ENCODE measurements at regions not wholly inside any gene's neighbourhood (a gene's known extent, or its start where the extent isn't known, plus 50 kb on each side); places are given as distances from the start of the nearest gene placed in this dataset.
"Not testable (repeated sequence)": the region's sequence is repeated elsewhere in the genome, so short reads cannot be mapped to it uniquely, and the experiment has no call there.

DNA sequence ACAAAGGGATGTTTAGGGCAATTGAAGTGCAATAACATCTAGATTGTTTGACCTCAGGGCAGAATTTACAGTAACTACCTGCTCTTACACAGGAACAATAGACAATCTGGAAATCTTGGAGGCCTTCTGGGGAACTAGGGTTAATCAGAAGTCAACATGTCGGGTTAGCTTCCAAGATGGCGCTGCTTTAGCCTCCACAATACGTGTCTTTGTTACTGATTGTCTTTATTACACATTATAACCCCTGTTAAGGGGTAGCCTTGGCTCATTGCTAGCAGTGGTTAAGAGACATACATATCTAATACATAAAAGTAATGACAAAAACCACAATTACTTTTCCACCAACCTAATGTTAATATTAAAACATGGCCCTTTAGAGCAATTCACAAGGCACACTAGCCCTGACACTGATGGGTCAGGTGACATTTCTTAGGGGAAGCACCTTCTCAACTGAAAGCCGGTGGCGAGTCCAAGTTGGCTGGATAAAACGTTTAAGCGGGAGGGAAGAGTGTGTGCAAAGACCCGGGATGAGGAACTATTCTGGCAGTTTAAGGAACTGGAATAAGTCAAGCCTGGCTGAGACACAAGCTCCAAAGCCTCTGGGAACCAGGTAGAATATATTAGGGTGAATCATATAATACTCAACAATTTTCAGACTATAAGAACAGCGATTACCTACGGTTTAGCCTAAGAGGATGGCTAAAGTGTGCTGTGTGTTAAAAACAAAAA lies 236.9 kb downstream of the BCAS1 start:
- DNase-seq, result no peak

DNA sequence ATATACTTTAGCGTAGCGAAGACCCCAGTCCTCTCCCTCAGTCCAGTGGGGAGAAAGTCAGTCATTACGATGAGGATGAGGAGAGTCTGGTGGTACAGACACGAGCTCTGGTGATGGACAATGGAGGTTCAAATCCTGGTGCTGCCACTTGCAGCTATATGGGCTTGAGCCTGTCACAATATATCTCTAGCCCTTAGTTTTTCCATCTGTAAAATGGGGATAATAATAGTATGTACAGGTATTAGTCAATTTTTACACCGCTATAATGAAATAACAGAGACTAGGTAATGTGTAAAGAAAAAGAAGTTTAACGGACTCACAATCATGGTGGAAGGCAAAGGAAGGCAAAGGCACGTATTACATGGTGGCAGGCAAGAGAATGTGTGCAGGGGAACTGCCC lies 237.9 kb downstream of the BCAS1 start:
- DNase-seq, result no peak

DNA sequence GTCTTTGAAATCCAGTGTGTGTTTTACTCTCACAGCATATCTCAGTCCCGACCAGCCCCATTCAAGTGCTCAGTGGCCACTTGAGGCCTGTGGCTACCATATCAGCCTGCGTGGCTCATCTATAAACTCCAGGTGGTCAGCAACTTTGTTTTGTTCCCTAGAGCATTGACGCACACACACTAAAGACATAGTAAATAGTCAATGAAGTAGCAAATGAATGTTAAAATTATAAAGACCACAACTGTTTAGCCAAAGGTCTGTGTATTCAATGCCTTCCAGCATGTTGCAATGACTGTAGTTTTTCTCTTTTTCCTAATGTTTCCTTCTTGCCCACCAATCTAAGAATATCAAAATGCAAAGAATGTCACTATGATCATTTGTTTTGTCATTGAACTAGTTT lies 238.2 kb upstream of the ZNF217 start:
- DNase-seq, result no peak

DNA sequence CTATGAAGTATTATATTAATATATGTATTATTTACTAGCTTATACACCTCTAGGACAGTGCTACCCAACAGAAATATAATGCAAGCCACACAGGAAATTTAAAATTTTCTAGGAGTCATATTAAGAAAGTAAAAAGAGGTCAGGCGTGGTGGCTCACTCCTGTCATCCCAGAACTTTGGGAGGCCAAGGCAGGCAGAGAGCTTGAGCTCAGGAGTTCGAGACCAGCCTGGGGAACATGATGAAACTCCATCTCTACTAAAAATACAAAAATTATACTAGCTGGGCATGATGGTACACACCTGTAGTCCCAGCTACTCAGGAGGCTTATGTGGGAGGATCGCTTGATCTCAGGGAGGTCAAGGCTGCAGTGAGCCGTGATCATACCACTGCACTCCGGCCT lies 237.6 kb upstream of the ZNF217 start:
- DNase-seq, result no peak

DNA sequence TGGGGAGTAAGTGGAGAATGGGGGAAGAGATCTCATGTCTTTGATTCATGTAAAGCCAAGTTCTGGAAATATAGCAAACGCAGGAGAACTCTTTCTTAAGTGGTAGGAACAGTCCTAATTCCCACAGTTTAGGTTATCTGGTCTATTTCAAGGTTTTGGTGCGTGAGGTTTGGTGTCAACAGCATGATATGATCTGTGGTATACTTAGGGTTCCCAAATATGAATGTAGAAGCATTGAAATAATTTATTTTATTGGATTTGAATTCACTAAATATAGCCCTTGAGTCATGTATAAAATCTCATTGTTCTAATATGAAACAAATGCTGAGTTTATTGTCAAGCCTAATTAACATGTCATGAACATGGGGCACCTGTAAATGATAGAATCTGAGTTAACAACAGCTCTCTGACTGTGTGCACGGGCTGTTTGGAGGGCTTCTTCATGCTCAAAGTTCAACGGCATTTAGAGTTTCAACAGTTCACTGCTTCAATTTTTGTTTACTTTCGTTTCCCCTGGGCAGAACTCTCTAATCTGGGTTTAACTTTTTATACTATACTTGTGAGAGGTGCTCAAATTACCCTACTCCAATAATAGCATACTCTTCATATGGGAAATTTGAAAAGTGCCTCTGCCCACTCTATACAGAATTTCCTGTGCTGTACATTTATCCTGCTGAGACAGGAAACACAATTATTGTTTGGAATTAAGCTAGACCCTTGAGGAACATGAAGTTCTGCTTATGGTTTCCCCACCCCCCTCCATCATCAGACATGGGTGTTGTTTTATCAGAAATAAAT lies 236.3 kb upstream of the ZNF217 start:
- DNase-seq, result no peak

DNA sequence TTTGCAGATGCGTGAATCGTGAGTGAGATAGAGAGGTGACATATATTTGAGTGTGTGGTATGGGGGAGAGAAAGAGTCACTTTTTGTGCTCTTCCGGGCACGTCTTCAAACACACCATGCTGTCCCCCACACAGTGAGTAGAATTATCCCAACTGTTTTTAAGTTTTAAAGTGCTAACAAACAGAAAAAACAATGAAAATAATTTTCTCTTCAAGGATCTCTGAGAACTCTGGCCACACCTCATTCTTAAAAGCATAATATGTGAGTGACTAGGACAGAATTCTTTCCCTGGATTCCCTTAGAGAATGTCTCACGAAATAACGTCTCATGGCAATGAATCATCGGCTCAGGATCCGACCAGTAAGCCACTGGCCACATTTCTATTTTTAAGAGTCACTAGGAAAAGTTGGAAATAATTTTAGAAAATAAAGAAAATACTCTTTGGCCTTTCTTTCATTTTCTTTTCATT lies 235.7 kb upstream of the ZNF217 start:
- no peak for DNase-seq

DNA sequence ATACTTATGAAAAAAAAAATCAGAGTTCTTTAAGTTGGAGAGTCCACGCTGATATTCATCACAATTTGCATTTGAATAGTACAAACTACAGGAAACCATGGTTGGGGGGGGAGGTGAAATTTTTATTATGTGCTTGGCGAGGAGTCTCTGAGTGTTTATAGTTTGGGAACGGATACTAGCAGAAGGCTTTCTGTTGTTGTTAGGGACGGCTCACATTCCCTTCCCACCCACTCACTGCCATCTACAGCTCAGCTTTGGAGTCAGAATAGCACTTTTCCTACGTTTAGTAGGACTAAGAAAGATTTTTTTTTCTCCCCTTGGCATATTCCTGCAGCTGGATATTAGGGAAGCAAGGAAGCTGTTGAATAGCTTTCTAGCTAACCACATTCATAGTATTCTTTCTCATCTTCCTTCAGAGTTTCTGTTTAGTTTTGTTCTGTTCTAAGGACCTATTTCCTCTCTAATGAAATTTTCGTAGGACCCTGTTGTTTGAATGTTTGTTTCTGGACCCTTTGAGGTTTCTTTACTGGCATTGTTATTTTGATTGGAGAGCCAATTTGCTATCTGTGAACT lies 235.1 kb upstream of the ZNF217 start:
- DNase-seq, result no peak

DNA sequence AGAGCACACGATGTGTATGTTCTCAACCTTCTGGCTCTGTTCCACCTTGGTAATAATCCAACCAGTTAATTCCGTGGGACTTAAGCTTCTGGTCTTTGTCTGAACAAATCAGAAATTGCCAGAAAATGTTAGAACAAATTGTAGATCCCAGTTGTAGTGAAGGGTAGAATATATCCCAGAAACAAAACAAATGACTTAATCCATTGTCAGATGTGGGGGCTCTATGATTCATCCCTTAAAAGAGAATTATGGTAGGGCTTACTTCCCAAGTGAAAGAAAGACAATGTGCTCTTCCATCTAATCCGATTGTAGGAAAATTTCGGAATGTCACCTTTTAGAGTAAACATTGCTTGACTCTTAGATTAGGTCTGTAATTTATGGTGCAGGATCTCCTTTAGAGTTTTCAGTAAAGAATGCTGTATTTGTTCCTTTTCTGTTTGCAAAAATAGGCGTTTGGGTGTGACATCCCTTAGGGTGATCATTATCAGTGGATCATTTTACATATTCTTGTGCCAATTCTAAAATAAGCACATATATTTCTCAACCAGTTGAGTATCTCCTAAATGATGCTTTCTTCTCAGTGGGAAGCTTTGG lies 234.5 kb upstream of the ZNF217 start:
- DNase-seq, result no peak

DNA sequence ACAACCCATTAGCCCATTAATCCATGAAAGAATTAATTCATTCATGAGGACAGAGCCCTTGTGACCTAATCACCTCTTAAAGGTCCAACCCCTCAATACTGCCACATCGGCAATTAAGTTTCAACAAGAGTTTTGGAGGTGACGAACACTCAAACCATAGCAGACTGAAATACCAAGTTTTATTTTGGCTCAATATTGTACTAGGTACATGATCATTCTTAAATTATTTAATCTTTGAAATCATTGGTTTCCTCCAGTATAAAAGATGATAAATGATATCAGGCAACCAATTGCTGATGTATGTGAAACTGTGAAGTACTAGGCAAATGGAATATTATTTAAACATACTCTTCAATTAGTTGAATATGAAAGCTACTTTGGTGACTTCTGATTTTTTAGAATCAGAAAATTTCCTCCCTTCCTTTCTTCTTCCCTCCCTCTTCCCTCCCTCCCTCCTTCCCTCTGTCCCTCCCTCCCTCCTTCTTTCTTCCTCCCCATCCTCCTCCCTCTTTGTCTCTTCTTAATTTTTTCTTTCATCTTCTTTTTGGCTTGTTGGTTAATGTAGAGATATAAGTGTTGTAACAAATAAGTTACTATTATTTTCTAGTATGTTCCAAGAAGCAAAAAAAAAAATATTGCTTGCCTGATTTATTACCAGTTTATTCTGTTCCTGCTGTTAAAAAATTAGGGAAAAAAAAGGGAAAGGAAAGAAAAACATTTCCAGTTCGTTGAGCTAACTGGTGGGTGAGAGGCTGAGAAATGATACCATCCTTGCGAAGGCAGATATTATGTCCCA lies 233.9 kb upstream of the ZNF217 start:
- no peak for DNase-seq

DNA sequence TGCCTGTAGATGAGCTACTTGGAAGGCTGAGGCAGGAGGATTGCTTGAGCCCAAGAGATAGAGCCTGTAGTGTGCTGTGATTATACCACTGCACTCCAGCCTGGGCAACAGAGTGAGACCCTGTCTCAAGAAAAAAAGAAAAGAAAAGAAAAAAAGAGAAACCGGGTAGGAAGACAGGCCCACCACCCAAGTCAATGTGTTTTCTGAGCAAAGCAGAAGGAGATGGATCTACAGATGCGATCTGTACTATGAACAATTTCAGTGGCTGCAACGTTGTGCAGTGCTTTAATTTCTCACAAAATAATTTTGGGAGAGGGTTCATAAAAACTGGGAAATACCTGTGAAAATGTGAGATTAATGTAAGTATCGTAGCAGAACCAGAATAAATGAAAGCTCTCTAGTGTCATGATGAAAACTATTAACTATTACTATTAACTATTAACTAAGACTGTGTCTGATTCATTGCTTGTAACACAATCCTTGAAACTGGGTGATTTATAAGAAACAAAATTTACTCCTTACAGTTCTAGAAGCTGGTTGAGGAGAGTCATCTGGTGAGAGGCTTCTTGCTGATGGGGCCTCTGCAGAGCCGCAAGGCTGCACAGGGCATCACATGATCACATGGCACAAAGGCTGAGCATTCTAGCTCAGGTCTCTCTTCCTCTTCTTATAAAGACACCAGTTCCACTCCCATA lies 233.1 kb upstream of the ZNF217 start:
- no peak for DNase-seq

DNA sequence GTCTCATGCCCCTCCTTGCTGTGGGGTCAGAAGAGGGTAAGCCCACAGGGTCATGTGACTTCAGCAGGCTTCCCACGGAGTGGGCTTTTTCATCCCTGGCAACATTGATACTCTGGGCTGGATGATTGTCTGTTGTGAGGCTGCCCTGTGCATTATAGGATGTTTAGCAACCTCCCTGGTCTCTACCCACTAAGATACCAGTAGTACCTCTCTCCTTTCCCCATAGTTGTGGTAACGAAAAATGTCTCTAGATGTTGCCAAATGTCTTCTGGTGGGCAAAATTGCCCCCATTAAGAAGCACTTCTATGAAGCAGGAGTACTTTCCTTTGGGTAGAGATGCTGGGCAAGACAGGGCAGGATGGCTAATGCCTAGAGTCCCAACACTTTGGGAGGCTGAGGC lies 232.5 kb upstream of the ZNF217 start:
- DNase-seq, result no peak

DNA sequence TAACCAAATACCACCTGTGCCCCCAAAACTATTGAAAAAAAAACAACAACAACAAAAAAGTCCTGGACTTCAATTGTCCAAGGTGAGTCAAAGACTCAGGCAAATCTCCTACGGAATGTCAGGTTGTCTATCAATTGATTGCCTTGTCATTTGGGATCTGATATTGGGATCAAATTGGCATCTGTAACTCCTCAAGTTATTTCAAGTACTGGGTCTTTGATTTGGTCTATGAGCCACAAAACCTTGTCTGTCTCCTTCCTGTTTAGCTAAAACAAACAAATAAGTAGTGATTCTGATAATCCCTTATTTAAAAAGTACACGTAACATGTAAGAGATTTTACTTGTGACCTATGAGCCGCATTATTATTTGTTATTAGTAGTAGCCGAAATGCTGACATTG lies 231.6 kb upstream of the ZNF217 start:
- DNase-seq, result no peak

DNA sequence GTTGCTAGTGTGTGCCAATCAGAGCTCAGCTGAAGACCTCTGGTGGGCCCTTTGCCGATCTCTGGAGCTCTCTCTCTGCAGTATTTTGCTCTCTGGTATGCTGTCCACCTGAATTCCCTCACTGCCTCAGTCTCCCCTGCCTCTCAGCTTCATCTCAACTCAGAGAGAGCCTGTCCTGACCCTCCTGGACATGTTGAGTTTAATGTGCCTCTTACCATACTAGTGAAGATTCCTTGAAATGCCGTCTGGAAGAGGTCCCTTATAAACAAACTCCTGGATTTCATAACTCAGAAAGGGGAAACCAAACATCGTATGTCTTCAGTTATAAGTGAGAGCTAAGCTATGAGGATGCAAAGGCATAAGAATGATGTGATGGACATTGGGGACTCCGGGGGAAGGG lies 231.1 kb upstream of the ZNF217 start:
- DNase-seq, result no peak

DNA sequence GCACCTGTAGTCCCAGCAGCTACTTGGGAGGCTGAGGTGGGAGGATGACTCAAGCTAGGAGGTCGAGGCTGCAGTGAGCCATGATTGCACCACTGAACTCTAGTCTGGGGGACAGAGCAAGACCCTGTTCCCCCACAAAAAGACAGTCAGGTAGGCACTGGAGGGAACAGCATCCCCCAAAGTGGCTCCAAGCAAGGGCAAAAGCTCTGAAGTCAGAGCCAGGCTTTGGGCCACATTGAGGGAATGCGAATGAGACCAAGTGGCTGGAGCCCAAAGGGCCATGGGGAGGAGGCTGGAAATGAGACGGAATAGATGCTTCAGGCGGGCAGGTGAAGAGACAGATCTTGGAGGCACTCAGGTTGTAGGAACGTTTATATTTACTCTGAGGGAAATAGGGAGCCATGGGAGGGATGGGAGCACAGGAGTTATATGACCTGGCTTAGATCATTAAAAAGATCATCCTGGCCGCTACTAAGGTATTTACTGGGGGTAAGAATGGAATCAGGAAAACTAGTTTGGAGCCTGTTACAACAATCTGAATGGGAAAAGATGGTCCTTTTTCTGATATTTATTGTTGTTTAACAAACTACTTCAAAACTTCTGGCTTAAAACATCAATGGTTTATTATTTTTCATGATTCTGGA lies 229.6 kb upstream of the ZNF217 start:
- no peak for DNase-seq

DNA sequence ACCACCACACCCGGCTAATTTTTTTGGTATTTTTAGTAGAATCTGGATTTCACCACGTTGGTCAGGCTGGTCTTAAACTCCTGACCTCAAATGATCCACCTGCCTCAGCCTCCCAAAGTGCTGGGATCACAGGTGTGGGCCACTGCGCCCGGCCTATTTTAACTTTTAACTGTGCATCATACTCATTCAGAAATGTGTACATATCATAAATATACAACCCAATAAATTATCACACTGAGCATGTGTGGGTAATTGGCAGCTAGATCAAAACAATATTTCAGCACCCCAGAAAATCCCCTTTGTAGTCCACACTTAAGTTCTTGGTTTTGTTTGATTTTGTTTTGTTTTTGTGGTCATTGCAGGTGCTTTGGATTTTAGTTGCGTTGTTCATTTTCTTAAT lies 228.9 kb upstream of the ZNF217 start:
- no peak for DNase-seq

DNA sequence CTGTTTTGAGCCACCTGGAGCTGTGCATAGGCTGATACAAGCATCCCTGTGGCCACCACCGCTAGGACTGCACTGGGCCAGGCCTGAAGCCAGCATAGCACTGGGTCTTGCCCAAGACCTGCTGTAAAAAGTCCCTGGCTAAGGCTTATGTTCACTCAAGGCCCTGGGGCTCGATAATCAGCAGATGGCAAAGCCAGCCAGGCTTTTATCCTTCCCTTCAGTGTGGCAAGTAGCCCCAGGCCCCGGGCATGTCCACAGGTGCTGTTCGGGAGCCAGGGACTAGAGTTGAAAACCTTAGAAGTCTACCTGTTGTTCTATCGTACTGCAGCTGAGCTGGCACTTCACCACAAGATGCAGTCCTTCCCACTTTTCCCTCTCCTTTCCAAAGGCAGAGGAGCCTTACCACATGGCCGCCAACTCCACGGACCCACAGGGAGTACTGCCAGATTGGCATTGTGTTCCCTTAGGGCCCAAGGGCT lies 226.4 kb upstream of the ZNF217 start:
- DNase-seq, result no peak

DNA sequence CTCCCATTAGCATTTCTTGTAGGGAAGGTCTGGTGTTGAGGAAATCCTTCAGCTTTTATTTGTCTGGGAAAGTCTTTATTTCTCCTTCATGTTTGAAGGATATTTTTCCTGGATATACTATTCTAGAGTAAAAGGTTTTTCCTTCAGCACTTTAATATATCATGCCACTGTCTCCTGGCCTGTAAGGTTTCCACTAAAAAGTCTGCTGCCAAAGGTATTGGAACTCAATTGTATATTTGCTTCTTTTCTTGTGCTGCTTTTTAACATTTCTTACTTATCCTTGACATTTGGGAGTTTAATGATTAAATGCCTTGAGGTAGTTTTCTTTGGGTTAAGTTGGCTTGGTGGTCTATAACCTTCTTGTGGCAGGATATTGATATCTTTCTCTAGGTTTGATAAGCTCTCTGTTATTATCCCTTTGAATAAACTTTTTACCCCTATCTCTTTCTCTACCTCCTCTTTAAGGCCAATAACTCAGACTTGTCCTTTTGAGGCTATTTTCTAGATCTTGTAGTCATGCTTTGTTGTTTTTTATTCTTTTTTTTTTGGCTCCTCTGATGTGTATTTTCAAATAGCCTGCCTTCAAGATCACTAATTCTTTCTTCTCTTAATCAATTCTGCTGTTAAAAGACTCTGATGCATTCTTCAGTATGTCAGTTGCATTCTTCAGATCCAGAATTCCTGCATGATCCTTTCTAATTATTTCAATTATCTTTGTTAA lies 225.0 kb upstream of the ZNF217 start:
- no peak for DNase-seq

DNA sequence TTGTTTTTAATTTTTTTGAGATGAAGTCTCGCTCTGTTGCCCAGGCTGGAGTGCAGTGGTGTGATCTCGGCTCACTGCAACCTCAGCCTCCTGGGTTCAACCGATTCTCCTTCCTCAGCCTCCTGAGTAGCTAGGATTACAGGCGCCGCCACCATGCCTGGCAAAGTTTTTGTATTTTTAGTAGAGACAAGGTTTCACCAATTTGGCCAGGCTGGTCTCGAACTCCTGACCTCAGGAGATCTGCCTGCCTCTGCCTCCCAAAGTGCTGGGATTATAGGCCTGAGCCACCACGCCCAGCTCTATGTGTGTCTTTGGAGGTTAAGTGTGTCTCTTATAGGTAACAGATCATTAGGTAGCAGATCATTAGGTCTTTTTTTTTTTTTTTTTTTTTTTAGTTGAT lies 223.9 kb upstream of the ZNF217 start:
- not testable (repeated sequence) for DNase-seq

DNA sequence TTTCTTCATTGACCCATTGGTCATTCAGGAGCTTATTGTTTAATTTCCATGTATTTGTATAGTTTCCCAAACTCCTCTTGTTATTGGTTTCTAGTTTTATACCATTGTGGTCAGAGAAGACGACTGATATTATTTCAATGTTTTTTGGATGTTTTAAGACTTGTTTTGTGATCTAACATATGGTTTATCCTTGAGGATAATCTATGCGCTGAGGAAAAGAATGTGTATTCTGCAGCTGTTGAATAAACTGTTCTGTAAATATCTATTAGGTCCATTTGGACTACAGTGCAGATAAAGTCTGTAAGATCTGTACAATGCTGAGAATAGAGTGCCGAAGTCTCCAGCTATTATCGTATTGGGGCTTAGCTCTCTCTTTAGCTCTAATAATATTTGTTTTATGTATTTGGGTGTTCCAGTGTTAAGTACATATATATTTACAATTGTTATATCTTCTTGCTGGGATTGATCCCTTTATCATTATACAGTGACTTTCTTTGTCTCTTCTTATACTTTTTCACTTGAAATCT lies 223.3 kb upstream of the ZNF217 start:
- DNase-seq, result no peak

DNA sequence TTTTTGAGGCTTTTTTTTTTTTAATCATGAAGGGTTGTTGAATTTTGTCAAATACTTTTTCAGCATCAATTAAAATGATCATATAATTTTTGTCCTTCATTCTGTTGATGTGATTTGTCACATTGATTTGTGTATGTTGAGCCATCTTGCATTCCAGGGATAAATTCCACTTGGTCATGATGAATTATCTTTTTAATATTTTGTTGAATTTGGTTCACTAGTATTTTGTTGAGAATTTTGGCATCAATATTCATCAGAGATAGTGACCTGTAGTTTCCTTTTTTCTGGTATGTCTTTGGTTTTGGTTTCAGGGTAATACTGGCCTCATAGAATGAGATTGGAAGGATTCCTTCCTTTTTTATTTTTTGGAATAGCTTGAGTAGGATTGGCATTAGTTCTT lies 221.9 kb upstream of the ZNF217 start:
- no peak for DNase-seq

DNA sequence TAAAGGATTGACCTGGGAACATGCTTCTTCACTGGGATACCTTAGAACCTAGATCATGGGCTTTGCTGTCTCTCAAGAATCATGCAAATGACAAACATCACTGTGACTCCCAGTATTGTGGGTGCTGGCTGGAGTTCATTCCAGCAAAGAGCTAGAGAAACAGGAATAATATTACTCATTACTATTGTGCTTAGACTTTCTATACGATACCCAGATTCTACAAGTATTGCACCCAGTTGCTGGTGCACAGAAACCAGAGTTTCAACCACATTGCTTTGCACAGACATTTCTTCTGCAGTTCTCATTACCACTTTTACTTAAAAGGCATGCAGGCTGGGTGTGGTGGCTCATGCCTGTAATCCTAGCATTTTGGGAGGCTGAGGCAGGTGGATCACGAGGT lies 220.4 kb upstream of the ZNF217 start:
- no peak for DNase-seq
